M059J (cell line): ENCODE measurements at regions not wholly inside any gene's neighbourhood (a gene's known extent, or its start where the extent isn't known, plus 50 kb on each side); places are given as distances from the start of the nearest gene placed in this dataset.
A peak's percentile ranks its signal among the peaks of the same experiment; 100 is the strongest.
"Not testable (repeated sequence)": the region's sequence is repeated elsewhere in the genome, so short reads cannot be mapped to it uniquely, and the experiment has no call there.

Source experiments
- DNase-seq: peaks from one replicate; pipeline ENCODE4 v3.0.0-alpha.2; 2012; ENCODE audit warnings: low read depth

- no peak for DNase-seq
Observed at GRCh38 chr12:59085690-59086089, 165.4 kb upstream of the LRIG3 start.

GRCh38 chr12:59084511-59085375 is 164.4 kb upstream of the LRIG3 start:
- DNase-seq = peak; percentile 64

- DNase-seq = no peak
Observed at GRCh38 chr12:59082952-59083351, 162.6 kb upstream of the LRIG3 start.

- DNase-seq = no peak
Observed at GRCh38 chr12:59080101-59080500, 159.8 kb upstream of the LRIG3 start.

- DNase-seq = no peak
Observed at GRCh38 chr12:59079472-59079871, 159.2 kb upstream of the LRIG3 start.

- no peak for DNase-seq
Observed at GRCh38 chr12:59079002-59079401, 158.7 kb upstream of the LRIG3 start.

GRCh38 chr12:59077575-59078426 is 157.5 kb upstream of the LRIG3 start:
- no peak for DNase-seq

- DNase-seq = no peak
Observed at GRCh38 chr12:59077153-59077552, 156.8 kb upstream of the LRIG3 start.

GRCh38 chr12:59076622-59077021 is 156.3 kb upstream of the LRIG3 start:
- DNase-seq = no peak

- no peak for DNase-seq
Observed at GRCh38 chr12:59075968-59076490, 155.7 kb upstream of the LRIG3 start.

- DNase-seq = no peak
Observed at GRCh38 chr12:59075141-59075540, 154.8 kb upstream of the LRIG3 start.

GRCh38 chr12:59070322-59070933 is 150.1 kb upstream of the LRIG3 start:
- DNase-seq = peak; percentile 34

- no peak for DNase-seq
Observed at GRCh38 chr12:59069516-59069915, 149.2 kb upstream of the LRIG3 start.

GRCh38 chr12:59068436-59068835 is 148.1 kb upstream of the LRIG3 start:
- no peak for DNase-seq

- DNase-seq = peak; percentile 85
Observed at GRCh38 chr12:59067083-59067482, 146.8 kb upstream of the LRIG3 start.

- no peak for DNase-seq
Observed at GRCh38 chr12:59066445-59066844, 146.1 kb upstream of the LRIG3 start.

GRCh38 chr12:59059088-59059935 is 139.0 kb upstream of the LRIG3 start:
- no peak for DNase-seq

GRCh38 chr12:59056966-59057365 is 136.7 kb upstream of the LRIG3 start:
- no peak for DNase-seq

- peak; percentile 84 for DNase-seq
Observed at GRCh38 chr12:59055204-59055860, 135.0 kb upstream of the LRIG3 start.

GRCh38 chr12:59053266-59053899 is 133.1 kb upstream of the LRIG3 start:
- not testable (repeated sequence) for DNase-seq
